ENCODE measurements at regions not wholly inside any gene's neighbourhood (a gene's known extent, or its start where the extent isn't known, plus 50 kb on each side); places are given as distances from the start of the nearest gene placed in this dataset.

DNA sequence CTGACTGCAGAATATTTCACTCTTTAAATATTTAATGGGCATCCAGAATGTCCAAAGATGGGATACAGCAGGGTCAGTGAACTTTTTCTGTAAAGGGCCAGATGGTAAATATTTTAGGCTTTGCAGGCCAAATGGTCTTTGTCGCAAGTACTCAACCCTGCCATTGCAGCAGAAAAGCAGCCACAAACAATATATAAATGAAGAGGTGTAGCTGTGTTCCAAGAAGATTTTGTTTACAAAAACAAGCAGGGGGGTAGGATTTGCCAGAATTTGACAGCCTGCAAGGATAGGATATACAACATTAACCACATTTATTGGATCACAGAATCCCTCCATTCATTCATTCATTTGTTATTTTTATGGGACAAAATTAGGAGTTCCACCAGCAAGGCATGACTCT is 435.0 kb upstream of the DYNLRB2 start:
- Mint-ChIP-seq H3K36me3 (ENCODE audit: low read depth) (no peaks in the 10 kb centered on the region), H3K4me3 (ENCODE audit: unreplicated experiment) (no peak overlapping the region), H3K4me1 (ENCODE audit: low read depth) (no peaks in the 10 kb centered on the region), H3K27me3 (ENCODE audit: low read depth) (peaks cover 4% of the 10 kb centered on the region), H3K9me3 (ENCODE audit: low read depth) (peaks cover 4% of the 10 kb centered on the region), H3K27ac (ENCODE audit: unreplicated experiment) (no peak overlapping the region)
- no peak for DNase-seq (ENCODE audit: low spot score)
- TF ChIP-seq, protein P1, sequence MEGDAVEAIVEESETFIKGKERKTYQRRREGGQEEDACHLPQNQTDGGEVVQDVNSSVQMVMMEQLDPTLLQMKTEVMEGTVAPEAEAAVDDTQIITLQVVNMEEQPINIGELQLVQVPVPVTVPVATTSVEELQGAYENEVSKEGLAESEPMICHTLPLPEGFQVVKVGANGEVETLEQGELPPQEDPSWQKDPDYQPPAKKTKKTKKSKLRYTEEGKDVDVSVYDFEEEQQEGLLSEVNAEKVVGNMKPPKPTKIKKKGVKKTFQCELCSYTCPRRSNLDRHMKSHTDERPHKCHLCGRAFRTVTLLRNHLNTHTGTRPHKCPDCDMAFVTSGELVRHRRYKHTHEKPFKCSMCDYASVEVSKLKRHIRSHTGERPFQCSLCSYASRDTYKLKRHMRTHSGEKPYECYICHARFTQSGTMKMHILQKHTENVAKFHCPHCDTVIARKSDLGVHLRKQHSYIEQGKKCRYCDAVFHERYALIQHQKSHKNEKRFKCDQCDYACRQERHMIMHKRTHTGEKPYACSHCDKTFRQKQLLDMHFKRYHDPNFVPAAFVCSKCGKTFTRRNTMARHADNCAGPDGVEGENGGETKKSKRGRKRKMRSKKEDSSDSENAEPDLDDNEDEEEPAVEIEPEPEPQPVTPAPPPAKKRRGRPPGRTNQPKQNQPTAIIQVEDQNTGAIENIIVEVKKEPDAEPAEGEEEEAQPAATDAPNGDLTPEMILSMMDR (IDR thresholded peaks at IDR 0.05): no peak

GRCh38 chr16:80105160-80105559 is 435.6 kb upstream of the DYNLRB2 start:
- peaks cover 4% of the 10 kb centered on the region for H3K9me3 Mint-ChIP-seq (ENCODE audit: low read depth)
- H3K27ac Mint-ChIP-seq (ENCODE audit: unreplicated experiment): no peak overlapping the region
- TF ChIP-seq, protein P1 (IDR thresholded peaks at IDR 0.05): no peak
- peaks cover 4% of the 10 kb centered on the region for H3K4me1 Mint-ChIP-seq (ENCODE audit: low read depth)
- DNase-seq (ENCODE audit: low spot score): no peak
- no peaks in the 10 kb centered on the region for H3K36me3 Mint-ChIP-seq (ENCODE audit: low read depth)
- no peak overlapping the region for H3K4me3 Mint-ChIP-seq (ENCODE audit: unreplicated experiment)
- peaks cover 4% of the 10 kb centered on the region for H3K27me3 Mint-ChIP-seq (ENCODE audit: low read depth)

DNA sequence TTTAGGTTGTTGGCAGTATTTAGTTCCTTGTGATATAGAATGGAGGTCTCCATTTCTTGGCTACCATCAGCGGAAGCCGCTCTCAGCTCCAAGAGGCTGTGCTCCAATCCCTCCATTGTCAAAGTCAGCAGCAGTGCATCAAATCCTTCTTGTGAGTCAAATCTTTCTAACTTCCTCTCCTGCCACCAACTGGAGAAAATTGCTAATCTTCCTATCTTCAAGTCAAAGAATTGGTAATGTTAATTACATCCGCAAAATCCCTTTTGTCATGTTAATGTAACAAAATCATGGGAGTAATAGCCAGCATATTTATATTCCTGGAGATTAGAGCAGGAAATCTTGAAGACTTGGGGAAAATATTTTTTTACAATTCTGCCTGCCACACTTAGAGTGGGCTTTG is 436.4 kb upstream of the DYNLRB2 start:
- Mint-ChIP-seq H3K4me1 (ENCODE audit: low read depth) (peaks cover 7% of the 10 kb centered on the region), H3K27me3 (ENCODE audit: low read depth) (peaks cover 4% of the 10 kb centered on the region), H3K36me3 (ENCODE audit: low read depth) (no peaks in the 10 kb centered on the region), H3K4me3 (ENCODE audit: unreplicated experiment) (no peak overlapping the region), H3K9me3 (ENCODE audit: low read depth) (peaks cover 4% of the 10 kb centered on the region), H3K27ac (ENCODE audit: unreplicated experiment) (no peak overlapping the region)
- no peak for DNase-seq (ENCODE audit: low spot score)
- TF ChIP-seq, protein P1 (IDR thresholded peaks at IDR 0.05): peak; percentile 39

- H3K4me3 Mint-ChIP-seq (ENCODE audit: unreplicated experiment): no peak overlapping the region
Measured at GRCh38 chr16:80103463-80103862, 437.3 kb upstream of the DYNLRB2 start.

DNA sequence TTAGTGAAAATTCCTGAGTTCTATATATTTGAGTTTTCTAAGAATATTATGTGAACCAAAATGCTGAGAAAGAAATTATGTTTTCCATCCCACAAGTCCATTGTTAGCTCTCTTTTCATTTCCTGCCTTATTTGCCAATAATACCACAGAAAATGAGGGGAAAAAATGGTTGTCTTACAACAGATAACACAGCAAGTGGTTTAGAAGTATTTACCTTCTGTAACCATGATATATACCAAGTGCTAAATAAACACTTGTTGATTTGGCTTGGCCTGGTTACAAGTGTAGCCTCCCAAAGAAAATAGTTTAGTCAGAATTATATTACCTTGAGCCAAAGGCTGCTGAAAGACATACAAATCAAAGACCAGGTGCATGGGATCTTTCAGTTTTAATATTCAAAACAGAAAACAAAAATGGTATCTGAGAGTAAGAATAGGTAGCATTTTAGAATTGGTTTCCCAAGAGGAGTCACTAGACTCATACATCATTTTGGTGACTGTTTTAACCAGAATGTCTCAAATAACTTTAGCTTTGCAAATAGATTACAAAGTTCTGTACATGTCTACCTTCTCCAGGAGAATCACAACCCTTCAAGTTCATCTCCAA is 439.8 kb upstream of the DYNLRB2 start:
- H3K4me1 Mint-ChIP-seq (ENCODE audit: low read depth): peaks cover 7% of the 10 kb centered on the region
- H3K36me3 Mint-ChIP-seq (ENCODE audit: low read depth): no peaks in the 10 kb centered on the region
- no peak for DNase-seq (ENCODE audit: low spot score)
- peaks cover 13% of the 10 kb centered on the region for H3K9me3 Mint-ChIP-seq (ENCODE audit: low read depth)
- TF ChIP-seq, protein P1 (IDR thresholded peaks at IDR 0.05): no peak
- H3K4me3 Mint-ChIP-seq (ENCODE audit: unreplicated experiment): no peak overlapping the region
- no peak overlapping the region for H3K27ac Mint-ChIP-seq (ENCODE audit: unreplicated experiment)
- H3K27me3 Mint-ChIP-seq (ENCODE audit: low read depth): peaks cover 4% of the 10 kb centered on the region

More at GRCh38 chr16:80103463-80103862, 437.3 kb upstream of the DYNLRB2 start:
- H3K9me3 Mint-ChIP-seq (ENCODE audit: low read depth): peaks cover 7% of the 10 kb centered on the region
- TF ChIP-seq, protein P1 (IDR thresholded peaks at IDR 0.05): no peak
- DNase-seq (ENCODE audit: low spot score): no peak
- no peak overlapping the region for H3K27ac Mint-ChIP-seq (ENCODE audit: unreplicated experiment)
- peaks cover 4% of the 10 kb centered on the region for H3K27me3 Mint-ChIP-seq (ENCODE audit: low read depth)
- H3K36me3 Mint-ChIP-seq (ENCODE audit: low read depth): no peaks in the 10 kb centered on the region
- peaks cover 7% of the 10 kb centered on the region for H3K4me1 Mint-ChIP-seq (ENCODE audit: low read depth)
